Hepatocyte (in vitro differentiated cells): ENCODE measurements at regions not wholly inside any gene's neighbourhood (a gene's known extent, or its start where the extent isn't known, plus 50 kb on each side); places are given as distances from the start of the nearest gene placed in this dataset.

Experiments
- CTCF ChIP-seq: fragments of 200-600 bp; sonication (generic); IDR thresholded peaks from 2 replicates; pipeline ENCODE4 v1.5.1; 2016; ENCODE audit warnings: antibody characterized with exemption, mild to moderate bottlenecking; ENCODE audit not compliant: poor library complexity
- EZH2 ChIP-seq: fragments of 200-600 bp; sonication (generic); IDR thresholded peaks from 2 replicates; pipeline ENCODE4 v1.6.1; 2016; ENCODE audit warnings: antibody characterized with exemption, mild to moderate bottlenecking, borderline replicate concordance
- EZH2phosphoT487 ChIP-seq: fragments of 200-600 bp; sonication (generic); IDR thresholded peaks from one replicate; pipeline ENCODE4 v1.6.1; 2018; ENCODE audit warnings: antibody characterized with exemption, mild to moderate bottlenecking, low read depth, moderate library complexity; ENCODE audit not compliant: unreplicated experiment, severe bottlenecking

GRCh38 chr3:177333533-177334520 lies 136.5 kb upstream of the TBL1XR1 start:
- no peak for TF ChIP-seq CTCF
- TF ChIP-seq EZH2phosphoT487, result no peak
- TF ChIP-seq EZH2, result no peak
